ENCODE measurements at regions not wholly inside any gene's neighbourhood (a gene's known extent, or its start where the extent isn't known, plus 50 kb on each side); places are given as distances from the start of the nearest gene placed in this dataset.

DNA sequence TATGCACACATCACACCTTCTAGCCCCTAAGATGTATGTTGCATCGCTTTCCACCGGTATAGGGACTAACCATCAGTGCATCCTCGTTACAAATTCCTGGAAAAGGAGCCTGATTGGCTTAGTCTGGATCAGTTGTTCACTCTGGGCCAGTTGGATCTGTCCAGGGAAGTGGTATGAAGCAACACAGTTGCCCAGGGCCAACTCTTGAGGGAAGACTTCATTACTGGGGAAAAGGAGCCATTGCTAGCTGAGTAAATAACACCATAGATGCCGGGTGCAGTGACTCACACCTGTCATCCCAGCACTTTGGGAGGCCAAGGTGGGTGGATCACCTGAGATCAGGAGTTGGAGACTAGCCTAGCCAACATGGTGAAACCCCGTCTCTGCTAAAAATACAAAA is 275.2 kb upstream of the RBFOX1 start:
- TF ChIP-seq, protein P1, sequence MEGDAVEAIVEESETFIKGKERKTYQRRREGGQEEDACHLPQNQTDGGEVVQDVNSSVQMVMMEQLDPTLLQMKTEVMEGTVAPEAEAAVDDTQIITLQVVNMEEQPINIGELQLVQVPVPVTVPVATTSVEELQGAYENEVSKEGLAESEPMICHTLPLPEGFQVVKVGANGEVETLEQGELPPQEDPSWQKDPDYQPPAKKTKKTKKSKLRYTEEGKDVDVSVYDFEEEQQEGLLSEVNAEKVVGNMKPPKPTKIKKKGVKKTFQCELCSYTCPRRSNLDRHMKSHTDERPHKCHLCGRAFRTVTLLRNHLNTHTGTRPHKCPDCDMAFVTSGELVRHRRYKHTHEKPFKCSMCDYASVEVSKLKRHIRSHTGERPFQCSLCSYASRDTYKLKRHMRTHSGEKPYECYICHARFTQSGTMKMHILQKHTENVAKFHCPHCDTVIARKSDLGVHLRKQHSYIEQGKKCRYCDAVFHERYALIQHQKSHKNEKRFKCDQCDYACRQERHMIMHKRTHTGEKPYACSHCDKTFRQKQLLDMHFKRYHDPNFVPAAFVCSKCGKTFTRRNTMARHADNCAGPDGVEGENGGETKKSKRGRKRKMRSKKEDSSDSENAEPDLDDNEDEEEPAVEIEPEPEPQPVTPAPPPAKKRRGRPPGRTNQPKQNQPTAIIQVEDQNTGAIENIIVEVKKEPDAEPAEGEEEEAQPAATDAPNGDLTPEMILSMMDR (IDR thresholded peaks at IDR 0.05; ENCODE audit: insufficient read depth, low read length, poor library complexity, severe bottlenecking): no peak
- TF ChIP-seq EZH2phosphoT487 (conservative IDR thresholded peaks at IDR 0.05; ENCODE audit: low read length): no peak

Data from SU-DHL-6 (cell line).